Vagina (tissue), 2 donors: ENCODE measurements at regions not wholly inside any gene's neighbourhood (a gene's known extent, or its start where the extent isn't known, plus 50 kb on each side); places are given as distances from the start of the nearest gene placed in this dataset.
"Not testable (repeated sequence)": the region's sequence is repeated elsewhere in the genome, so short reads cannot be mapped to it uniquely, and the experiment has no call there.

Experiments used
- DNase-seq, 2 donors: peaks; one replicate each; pipeline ENCODE4 v3.0.0-alpha.2; 2017; ENCODE audit errors: extremely low spot score in 2 of 2
- H3K27ac ChIP-seq: fragments of 200-600 bp; sonication (generic); one replicate; pipeline ENCODE4 v1.5.1; 2019
- H3K27me3 ChIP-seq: fragments of 200-600 bp; sonication (generic); one replicate; pipeline ENCODE4 v1.5.1; 2019
- H3K36me3 ChIP-seq, 2 donors: fragments of 200-600 bp; sonication (generic); one replicate each; pipeline ENCODE4 v1.5.1; 2017 to 2019
- H3K4me1 ChIP-seq: fragments of 200-600 bp; sonication (generic); one replicate; pipeline ENCODE4 v1.5.1; 2019
- H3K4me3 ChIP-seq, 2 donors: fragments of 200-600 bp; sonication (generic); 1 replicate in 1 of 2; 2 replicates in 1 of 2; pipeline ENCODE4 v1.5.1; 2016 to 2019
- H3K9me3 ChIP-seq: fragments of 200-600 bp; sonication (generic); one replicate; pipeline ENCODE4 v1.5.1; 2019
- POLR2A ChIP-seq, 2 donors: fragments of 450-650 bp; IDR thresholded peaks; one replicate each; pipeline ENCODE4 v1.6.1; 2017; ENCODE audit warnings: antibody characterized with exemption in 2 of 2, mild to moderate bottlenecking in 2 of 2, moderate library complexity in 2 of 2
- POLR2AphosphoS5 ChIP-seq, 2 donors: sonication (generic); formaldehyde crosslinking; IDR thresholded peaks; one replicate each; pipeline ENCODE4 v1.9.0; 2017; ENCODE audit warnings: antibody characterized with exemption in 2 of 2, mild to moderate bottlenecking in 2 of 2, low read depth in 1 of 2; ENCODE audit not compliant: insufficient read depth in 1 of 2
- intact Hi-C: fragments of 100-400 bp; cut with DNase I; formaldehyde crosslinking; loops from one replicate; pipeline ENCODE4 v1.15.1; 2023
- TF ChIP-seq, protein P1 (sequence below), 3 experiments: fragments of 450-650 bp in 2 of 3; fragments of 200-600 bp in 1 of 3; sonication (generic) in 1 of 3; IDR thresholded peaks; one replicate each; pipeline ENCODE4 v1.5.1; 2017 to 2019; ENCODE audit warnings: antibody characterized with exemption in 3 of 3, mild to moderate bottlenecking in 2 of 3, moderate library complexity in 2 of 3

DNA sequence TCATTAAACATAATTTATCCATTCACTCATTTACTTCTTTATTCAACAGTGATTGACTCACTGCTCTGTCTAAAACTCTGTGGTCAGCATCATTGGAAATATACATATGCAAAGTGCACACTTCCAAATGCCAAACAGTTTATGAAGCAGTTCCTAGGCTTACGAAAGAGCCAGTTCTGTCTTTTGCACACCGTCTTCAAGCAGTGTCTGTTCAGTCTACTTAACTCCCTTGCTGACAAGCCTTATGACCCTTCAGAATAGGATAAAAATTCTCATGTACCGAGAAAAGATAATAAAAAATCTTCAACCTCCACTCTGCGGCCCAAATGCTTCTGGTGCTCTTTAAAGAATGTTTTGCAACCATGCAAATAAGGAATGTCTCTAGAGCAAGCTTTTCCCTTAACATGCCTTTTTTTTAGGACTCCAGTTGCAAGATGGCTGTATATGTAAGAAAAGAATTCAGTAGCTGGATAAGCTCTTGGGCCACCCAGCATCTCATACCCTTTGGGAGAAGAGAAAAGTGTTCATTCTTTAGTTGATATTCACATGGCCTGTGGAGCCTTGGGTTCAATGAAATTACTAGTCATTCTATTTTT is 1037.0 kb upstream of the SLIT2 start:
- no peaks in the 10 kb centered on the region for H3K36me3 ChIP-seq
- no peak overlapping the region for H3K4me3 ChIP-seq
- intact Hi-C loops: no loop called here
- H3K4me1 ChIP-seq: no peaks in the 10 kb centered on the region
- H3K9me3 ChIP-seq: no peaks in the 10 kb centered on the region
- no peak for DNase-seq
- no peak overlapping the region for H3K27ac ChIP-seq
- TF ChIP-seq POLR2AphosphoS5 (IDR thresholded peaks at IDR 0.05; ENCODE audit: insufficient read depth in 1 of 2, low read depth in 1 of 2) (no peak), POLR2A (IDR thresholded peaks at IDR 0.05) (no peak)
- TF ChIP-seq, protein P1, sequence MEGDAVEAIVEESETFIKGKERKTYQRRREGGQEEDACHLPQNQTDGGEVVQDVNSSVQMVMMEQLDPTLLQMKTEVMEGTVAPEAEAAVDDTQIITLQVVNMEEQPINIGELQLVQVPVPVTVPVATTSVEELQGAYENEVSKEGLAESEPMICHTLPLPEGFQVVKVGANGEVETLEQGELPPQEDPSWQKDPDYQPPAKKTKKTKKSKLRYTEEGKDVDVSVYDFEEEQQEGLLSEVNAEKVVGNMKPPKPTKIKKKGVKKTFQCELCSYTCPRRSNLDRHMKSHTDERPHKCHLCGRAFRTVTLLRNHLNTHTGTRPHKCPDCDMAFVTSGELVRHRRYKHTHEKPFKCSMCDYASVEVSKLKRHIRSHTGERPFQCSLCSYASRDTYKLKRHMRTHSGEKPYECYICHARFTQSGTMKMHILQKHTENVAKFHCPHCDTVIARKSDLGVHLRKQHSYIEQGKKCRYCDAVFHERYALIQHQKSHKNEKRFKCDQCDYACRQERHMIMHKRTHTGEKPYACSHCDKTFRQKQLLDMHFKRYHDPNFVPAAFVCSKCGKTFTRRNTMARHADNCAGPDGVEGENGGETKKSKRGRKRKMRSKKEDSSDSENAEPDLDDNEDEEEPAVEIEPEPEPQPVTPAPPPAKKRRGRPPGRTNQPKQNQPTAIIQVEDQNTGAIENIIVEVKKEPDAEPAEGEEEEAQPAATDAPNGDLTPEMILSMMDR (IDR thresholded peaks at IDR 0.05): no peak
- no peaks in the 10 kb centered on the region for H3K27me3 ChIP-seq

DNA sequence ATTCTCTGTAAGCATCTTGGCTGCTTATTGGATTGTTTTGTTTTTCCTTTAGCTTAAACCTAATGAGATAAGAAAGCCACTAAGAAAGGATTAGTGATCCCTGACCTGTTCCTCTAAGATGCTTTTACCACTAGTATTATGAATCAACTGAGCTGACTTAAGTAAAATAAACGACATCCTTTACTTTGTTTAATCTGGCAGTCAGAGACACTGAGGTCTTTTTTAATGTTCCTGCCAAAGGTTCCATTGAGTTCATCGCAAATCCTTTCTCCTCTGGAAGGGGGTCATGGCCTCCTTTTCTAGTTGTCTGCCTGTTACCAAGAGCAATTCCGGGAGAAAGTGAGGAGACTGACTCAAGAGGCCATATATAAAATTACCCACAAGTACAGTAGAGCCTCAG is 1038.3 kb upstream of the SLIT2 start:
- H3K27ac ChIP-seq: no peak overlapping the region
- no peaks in the 10 kb centered on the region for H3K27me3 ChIP-seq
- no peaks in the 10 kb centered on the region for H3K36me3 ChIP-seq
- H3K4me3 ChIP-seq: no peak overlapping the region
- H3K9me3 ChIP-seq: no peaks in the 10 kb centered on the region
- intact Hi-C loops: no loop called here
- H3K4me1 ChIP-seq: no peaks in the 10 kb centered on the region
- no peak for DNase-seq
- TF ChIP-seq POLR2AphosphoS5 (IDR thresholded peaks at IDR 0.05; ENCODE audit: insufficient read depth in 1 of 2, low read depth in 1 of 2): no peak
- TF ChIP-seq, protein P1 (IDR thresholded peaks at IDR 0.05): no peak
- no peak for TF ChIP-seq POLR2A (IDR thresholded peaks at IDR 0.05)

DNA sequence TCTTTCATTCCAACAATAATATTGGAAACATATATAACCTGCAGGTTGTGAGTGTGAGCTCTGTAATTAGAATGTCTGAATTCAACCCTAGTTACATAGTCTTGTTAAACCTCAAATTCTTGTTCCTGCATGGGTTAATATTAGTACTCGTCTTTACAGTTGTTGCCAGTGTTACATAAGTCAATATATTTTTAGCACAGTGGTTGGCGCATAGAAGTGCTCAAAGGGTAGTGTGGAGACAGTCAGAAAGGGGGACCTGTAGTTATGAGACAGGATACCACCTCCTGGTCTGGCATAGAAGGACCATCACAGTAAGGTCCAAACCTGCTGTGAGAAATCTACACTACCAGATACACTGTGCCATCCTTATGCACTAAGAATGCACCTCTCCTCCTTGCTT is 1045.9 kb upstream of the SLIT2 start:
- no peaks in the 10 kb centered on the region for H3K4me1 ChIP-seq
- no peak overlapping the region for H3K27ac ChIP-seq
- H3K9me3 ChIP-seq: no peaks in the 10 kb centered on the region
- H3K36me3 ChIP-seq: no peaks in the 10 kb centered on the region
- TF ChIP-seq POLR2AphosphoS5 (IDR thresholded peaks at IDR 0.05; ENCODE audit: insufficient read depth in 1 of 2, low read depth in 1 of 2) (no peak), POLR2A (IDR thresholded peaks at IDR 0.05) (no peak)
- TF ChIP-seq, protein P1 (IDR thresholded peaks at IDR 0.05): no peak
- intact Hi-C loops: no loop called here
- H3K27me3 ChIP-seq: no peaks in the 10 kb centered on the region
- no peak for DNase-seq
- no peak overlapping the region for H3K4me3 ChIP-seq

DNA sequence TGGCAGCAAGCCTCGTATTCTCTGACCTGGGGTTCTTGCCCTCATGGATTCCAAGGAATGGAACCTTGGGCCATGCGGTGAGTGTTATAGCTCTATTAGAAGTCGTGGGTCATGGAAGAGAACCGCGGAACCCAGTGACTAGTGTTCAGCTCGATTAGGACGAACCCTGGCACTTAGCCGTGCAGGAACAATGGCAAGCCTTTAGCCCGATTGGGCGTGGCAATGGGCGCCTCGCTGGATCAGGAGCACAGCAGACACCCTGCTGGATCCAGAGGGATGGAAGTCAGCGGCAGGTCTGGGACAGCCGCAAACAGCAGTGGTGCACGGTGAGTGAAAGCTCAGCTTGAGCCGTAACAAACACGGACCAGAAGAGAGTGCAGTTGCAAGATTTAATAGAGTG is 1053.9 kb upstream of the SLIT2 start:
- H3K4me1 ChIP-seq, H3K36me3 ChIP-seq, H3K27ac ChIP-seq, DNase-seq, intact Hi-C loops, H3K4me3 ChIP-seq, H3K9me3 ChIP-seq, H3K27me3 ChIP-seq: not testable (repeated sequence)

DNA sequence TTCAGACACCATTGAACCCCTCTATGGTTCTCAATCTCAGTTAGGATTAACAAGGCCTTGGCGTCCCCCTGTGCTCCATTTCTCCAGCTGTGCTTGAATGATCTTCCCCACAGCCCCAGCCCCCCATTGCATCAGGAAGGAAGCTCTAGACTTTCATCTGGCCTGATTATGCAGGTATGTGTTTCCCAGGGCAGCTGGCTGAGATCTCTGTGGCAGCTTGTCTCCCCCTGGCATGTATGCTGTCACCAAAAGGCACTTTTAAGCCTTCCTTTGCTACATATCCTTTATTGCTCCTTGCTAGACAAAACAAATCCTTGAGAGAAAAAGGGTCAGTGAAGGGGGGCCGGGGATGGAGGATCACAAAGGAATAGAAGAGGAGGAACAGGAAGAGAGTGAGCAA is 1056.0 kb upstream of the SLIT2 start:
- Histone ChIP-seq H3K27me3 (no peaks in the 10 kb centered on the region), H3K9me3 (no peaks in the 10 kb centered on the region), H3K27ac (no peak overlapping the region), H3K4me3 (no peak overlapping the region), H3K36me3 (no peaks in the 10 kb centered on the region), H3K4me1 (no peaks in the 10 kb centered on the region)
- DNase-seq: no peak
- intact Hi-C loops: no loop called here
- TF ChIP-seq POLR2A (IDR thresholded peaks at IDR 0.05) (no peak), POLR2AphosphoS5 (IDR thresholded peaks at IDR 0.05; ENCODE audit: insufficient read depth in 1 of 2, low read depth in 1 of 2) (no peak)
- TF ChIP-seq, protein P1 (IDR thresholded peaks at IDR 0.05): no peak
